ENCODE measurements at regions not wholly inside any gene's neighbourhood (a gene's known extent, or its start where the extent isn't known, plus 50 kb on each side); places are given as distances from the start of the nearest gene placed in this dataset.

- no peak for TF ChIP-seq POLR2A (IDR thresholded peaks at IDR 0.05)
- no peak for TF ChIP-seq CTCF (IDR thresholded peaks at IDR 0.05)
Observed at GRCh38 chr11:113574171-113574570, 99.0 kb upstream of the DRD2 start.

Measured in gastroesophageal sphincter (tissue), 3 donors.